GM19351 (cell line): ENCODE measurements at regions not wholly inside any gene's neighbourhood (a gene's known extent, or its start where the extent isn't known, plus 50 kb on each side); places are given as distances from the start of the nearest gene placed in this dataset.

Experiments
- ATAC-seq: cut with Tn5 transposase; IDR thresholded peaks from one replicate; pipeline ENCODE4 v1.9.1; 2021; ENCODE audit warnings: mild to moderate bottlenecking, moderate library complexity; ENCODE audit not compliant: unreplicated experiment

DNA sequence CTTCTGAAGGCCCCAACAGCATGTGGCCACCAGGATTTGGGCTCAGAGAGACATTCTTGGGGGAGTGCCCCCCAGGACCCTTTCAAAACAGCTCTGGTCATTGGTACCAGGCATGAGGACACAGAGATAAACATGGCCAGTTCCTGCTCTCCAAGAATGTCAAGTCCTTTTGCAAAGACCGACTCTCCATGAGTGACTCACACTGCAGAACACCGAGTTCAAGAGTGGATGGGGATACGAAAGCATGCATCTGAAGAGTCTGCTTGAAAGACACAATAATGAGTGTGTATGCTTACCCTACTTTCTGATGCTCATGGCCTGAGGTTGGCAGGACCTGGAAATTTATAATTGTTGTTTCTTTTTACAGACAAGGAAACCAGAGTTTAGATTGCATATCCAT is 450.6 kb downstream of the TSN start:
- ATAC-seq: no peak

DNA sequence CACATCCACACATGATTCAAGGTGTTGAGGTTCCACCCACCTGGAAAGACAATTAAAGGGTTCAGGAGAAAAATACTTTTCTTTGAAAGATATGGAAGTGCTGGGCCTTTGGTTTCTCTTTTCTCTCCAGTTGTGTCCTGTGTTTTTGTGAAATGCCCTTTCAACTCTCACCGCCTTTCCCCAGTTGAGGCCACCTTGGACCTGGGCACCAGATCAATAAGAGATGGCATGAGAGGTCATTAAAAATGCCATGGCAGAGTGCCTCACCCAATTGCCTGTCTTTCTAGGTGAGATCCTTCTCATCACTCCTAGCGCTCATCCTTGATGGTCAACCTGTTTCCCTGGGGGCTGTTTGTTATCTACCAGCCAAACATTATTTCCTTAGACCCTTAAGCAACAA is 453.9 kb downstream of the TSN start:
- no peak for ATAC-seq

DNA sequence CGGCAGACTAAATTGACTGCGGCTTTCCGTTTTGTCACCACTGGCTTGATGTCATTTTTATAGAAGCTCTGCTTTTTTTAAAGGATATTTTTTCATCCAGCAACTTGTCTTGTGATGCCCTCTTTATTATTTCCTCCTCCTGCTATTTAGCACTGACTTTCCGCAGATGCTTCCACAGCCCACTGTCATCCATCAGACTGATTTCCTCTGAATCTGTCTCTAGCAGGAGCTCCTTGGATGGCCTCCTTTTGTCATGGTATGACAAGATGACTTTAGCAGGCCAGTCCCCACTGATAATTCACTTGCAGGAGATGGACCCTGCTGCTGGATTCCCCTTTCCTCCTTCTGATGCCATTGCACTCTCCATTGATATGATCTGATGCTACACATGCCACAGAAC is 454.6 kb downstream of the TSN start:
- no peak for ATAC-seq

DNA sequence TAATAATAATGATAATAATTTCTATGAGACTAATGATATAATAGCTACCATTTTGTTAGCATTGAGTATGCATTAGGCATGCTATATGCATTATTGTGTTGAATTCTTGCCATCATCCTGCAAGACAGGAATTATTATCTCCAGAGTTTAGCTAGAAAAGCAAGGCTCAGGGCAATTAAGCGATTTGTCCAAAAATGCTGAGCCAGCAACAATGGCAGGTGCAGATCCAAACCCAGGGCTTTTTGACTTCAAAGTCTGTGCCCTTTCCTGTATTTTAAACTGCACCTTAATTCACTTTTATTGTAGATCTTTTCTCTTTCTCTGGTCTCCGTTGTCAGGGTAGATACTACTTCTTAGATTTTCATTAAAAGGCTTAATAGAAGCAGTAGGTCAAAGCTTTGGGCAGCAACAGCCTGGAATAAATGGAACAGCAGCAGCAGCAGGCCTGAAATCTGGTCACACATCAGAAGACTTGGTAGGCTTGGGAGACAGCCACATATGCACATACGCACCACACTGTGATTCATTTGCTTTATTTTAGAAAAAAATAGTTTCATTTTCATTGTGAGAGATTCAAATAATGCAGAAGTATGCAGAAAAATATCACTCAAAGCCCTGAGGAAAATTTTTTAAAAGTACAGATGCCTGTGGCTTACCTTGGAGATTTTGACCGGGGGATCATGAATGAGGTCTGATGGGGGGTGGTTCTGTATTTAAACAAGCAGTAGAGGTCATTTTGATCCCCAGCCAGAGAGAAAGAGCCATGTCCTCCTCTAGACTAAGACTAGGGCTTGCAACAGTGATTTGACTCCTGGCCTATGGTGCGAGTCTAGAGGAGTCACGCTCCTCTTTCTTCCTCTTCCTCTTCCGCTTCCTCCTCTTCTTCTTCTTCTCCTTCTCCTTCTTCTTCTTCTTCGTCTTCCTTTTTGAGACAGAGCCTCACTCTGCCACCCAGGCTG is 455.7 kb downstream of the TSN start:
- no peak for ATAC-seq

DNA sequence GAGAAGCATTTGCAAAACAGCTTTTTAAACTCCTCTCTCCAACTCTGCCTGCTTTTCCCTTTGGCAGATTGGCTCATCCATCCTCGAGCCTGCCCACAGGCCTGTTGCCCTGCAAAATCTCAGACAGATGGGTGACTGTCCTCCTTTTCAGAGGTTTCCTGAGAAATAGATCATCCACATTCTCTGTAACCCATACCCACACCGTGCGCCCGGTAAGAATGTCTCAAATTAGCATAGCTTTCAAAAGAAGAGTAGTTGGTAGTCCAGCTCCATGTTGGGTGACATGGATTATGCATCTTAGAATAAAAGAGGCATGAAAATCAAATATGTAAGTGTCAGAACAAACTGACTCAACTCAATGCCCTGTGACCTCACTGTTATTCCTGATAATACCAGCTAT is 457.9 kb downstream of the TSN start:
- no peak for ATAC-seq

DNA sequence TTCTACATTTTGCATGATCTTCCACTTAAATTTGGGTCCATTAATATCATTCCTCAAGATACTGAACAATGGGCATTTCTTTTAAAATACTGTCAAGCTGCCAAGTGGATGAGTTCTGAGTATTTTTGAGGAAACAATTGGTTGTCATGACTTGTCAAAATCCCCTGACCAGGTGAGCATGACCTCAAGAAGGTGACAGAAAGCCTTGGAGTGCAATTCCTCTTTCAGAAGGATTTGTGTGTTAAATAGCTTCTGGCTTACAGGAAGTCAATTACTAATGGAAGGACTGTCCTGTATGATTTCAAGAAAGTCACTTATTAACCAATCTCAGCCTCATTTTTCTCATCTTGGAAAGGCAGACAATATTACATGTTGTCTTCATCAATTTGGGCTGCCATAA is 460.6 kb downstream of the TSN start:
- ATAC-seq: no peak

DNA sequence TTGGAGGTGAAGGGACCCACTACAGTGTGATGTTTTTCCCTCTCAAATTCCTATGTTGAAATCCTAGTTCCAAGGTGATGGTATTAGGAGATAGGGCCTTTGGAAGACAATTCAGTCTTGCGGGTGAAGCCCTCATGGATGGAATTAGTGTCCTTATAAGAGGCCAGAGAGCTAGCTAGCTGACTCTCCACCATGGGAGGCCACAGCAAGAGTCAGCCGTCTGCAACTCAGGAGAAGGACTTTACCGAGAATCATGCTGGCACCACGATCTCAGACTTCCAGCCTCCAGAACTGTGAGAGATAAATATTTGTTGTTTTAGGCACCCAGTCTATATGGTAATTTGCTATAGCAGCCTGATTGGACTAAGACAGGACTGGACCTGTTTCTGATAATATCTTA is 461.4 kb downstream of the TSN start:
- ATAC-seq: no peak

DNA sequence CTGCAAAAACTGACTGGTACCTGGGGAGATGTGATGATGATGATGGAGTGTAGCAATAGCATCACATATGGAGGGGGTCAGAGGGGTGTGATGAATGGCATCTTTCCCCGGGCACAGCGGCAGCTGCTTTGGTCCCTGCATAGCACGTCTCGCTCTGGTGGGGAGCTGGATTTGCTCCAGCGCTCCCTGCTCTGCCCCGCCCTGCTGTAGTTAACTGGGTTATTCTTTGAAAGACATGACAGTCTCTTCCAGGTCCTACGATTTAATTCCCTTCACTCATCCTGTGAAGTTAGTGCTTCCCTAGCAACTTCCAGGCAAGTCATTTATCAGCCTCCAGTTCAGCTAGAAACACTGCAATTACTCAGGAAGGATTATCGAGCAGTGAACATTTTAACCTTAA is 463.1 kb downstream of the TSN start:
- no peak for ATAC-seq

DNA sequence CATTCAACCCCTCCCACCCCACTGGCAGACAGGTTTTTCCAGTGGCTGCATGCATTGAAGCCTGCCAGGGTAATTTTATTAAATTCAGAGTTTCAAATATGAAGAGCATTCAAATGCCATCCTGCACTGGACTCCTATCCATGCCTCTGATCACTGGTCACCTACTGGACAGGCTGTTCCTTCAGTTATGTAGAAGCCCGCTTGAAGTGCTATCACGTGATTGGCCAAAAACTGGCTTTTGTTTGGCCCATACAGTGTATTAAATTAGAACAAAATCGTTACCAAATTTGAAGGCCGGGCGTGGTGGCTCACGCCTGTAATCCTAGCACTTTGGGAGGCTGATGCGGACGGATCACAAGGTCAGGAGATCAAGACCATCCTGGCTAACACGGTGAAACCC is 464.1 kb downstream of the TSN start:
- ATAC-seq: no peak

DNA sequence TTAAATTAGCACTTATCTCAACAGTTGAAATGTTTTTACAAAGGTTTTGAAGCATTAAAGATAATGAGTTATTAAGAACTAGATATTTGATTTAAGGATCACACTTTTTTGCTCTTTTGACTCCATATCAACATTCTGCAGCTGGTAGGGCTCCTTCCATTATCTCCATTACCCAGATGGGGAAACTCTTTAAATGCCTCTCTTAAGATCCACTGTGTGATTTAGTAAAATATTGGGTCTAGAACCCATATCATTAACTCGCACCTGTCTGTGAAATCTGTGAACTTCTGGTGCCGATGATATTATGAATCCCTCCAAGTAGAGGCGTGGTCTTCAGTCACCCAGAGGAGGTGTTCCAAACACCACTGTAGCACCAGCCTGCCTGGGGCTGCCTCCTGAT is 466.2 kb downstream of the TSN start:
- ATAC-seq: no peak

DNA sequence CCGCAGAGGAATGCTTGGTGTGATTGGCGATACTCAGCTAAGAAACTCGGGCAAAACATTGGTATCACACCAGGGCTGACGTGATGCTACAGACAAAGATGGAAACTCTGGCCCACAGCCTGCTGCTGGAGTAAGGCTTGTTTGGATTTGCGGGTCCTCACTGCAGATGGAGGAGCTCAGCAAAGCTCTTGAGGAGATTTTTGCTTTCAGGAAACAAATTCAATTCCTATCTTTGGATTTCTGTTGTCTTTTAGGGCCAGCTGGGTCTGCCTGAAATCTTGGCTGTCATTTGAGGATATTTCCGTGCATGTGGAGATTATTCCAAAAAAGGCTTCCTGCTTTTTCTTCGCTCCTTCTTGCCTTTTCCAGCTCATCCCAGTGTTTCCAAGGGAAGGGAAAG is 475.8 kb downstream of the TSN start:
- ATAC-seq: no peak

DNA sequence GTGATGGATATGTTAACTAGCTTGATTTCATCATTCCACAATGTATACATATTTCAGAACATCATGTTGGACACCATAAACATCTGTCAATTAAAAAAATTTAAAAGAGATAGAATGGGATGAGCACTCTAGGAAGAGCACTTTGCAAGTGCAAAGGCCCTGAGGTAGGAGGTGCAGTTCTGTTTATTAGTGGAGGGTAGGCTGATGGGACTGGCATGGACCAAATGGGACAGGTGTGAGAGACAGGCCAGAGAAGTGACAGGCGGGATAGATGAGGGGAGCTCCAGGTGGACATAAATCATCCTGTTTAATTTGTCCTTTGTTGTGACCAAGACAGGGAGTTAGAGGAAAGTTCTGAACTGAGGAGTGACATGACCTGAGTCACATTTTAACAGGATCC is 477.9 kb downstream of the TSN start:
- ATAC-seq: no peak

DNA sequence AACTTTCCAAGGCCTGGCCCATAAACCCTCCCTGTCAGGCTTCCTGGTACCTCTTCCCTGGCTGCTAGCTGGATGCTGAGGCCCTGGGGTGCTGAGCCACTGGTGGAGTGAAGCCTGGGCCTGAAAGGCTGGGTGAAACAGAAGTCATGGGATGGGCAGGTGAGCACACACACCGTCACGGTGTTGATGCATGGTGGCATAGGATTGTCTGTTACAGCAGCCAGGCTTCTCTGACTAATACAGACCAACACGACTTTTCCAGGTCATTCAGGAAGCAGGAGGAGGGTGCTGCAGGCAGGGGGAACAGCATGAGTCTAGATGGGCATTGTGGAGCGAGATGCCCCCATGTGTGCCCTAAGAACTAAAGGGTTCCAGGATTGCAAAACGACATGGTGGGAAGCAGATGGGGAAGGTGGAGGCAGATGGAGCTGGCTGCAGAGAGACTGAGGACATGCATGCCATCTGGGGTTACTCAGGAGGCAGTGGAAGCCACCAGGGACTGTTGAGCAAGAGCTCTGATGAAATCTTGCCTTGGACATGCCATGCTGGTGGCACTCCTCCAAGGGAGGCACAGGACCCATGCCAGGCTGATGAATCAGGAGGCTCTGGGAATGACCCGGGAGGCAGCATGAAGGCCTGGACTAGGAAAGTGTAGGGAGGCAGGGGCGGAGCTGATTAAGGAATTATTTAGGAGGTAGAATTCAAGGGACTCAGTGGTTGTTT is 480.9 kb downstream of the TSN start:
- no peak for ATAC-seq

DNA sequence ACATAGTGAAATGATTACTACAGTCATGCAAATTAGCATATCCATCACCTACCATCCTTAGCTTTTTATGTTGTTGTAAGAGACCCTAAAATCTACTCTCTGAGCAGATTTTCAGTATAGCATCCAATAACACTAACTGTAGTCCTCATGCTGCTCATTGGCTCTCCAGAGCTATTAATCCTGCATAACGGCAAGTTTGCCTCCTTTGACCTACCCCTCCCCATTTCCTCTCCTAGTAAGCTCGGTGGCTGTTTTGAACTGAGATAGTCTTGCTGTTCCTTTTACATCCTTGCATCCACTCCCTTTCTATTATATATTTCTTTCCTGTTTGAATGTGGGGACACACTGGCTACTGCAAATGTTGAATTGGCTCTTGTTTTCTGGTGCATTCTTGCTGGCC is 481.5 kb downstream of the TSN start:
- ATAC-seq: no peak

DNA sequence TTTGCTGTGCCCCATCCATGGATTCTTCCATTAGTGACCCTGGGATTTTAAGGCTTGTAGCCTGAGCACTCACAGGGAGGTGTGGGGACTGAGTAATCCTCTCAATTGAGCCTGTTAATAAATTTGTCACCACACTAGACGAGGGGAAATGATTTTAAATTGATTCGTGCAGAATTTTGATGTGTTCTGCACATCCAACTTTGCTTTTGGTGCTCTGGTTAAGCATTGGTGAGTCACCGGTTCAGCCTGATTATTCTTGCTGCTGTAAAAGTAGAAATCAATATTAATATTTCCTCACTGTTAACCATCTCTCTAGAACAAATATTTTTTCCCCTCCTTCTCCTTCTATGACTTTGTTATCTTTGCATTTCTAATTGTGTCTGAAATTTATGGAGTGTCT is 482.0 kb downstream of the TSN start:
- no peak for ATAC-seq

DNA sequence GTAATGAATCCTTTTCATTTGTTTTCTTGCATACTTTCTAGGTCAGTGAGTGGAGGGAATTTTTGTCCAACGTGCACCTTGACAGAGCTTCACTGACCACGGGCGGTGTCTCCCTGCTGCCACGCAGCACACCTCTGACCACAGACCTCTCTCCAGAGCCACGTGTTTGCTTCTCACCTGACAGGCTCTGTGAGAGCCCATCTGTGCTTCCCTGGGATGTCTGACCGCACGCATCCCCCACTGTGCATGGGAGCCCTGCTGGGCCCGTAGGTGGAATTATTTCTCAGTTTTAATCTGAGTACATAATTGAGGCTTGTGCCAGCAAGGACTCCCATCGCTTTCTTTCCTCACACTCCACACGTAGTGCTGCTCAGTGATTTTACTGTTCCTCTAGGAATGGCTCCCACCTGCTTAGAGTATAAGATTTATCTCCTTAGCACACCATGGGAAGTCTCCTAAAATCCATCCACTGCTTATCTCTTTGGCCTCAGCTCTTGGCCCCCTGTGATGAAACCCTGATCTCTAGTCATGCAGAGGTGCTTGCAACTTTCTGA is 482.6 kb downstream of the TSN start:
- no peak for ATAC-seq

DNA sequence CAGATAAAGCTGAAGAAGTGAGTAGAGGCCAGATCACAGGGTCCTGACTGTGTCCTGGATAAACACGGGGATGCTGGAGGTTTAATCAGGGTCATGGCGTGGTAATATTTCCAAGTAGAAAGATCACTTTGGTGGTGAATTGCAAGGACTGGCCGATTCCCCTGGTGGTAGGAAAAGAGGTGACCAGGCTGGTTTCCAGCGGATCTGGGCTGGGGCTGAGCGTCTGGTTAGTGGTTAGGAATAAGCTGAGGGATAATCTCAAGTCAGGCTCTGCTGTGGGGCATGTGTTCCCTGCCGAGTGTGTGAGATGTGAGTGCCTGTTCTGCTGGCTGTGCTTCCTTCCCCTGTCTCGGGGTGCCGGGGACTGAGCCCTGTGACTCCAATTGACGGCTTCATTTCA is 484.0 kb downstream of the TSN start:
- no peak for ATAC-seq

DNA sequence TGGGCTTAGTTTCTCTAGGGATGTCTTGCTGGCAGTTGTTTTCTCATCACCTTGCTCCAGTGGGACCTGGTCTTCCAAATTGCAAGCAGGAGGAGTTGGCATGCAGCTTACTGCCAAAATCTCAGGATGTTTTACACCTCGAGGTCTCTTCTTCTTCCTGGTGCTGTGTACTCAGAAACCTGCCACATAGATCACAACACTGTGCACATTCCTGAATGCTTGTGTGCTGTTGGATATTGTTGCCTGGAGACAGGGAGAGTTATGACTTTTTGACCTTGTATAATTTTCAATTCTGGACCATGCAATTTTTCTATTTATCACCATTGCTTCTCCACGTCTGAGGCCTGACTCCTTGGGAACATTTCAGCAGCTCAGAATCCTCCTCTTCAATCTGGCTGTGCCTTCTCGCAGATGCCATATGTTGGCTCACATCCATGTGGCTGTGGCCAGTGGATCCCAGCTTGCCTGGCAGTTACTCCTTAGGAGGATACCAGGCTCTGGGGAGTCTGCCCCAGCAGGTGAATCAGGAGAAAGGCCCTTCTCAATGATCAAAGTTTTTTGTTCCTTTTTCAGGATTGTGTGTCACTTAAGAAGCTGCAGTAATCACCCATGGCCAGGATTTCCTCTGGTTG is 489.3 kb downstream of the TSN start:
- no peak for ATAC-seq

DNA sequence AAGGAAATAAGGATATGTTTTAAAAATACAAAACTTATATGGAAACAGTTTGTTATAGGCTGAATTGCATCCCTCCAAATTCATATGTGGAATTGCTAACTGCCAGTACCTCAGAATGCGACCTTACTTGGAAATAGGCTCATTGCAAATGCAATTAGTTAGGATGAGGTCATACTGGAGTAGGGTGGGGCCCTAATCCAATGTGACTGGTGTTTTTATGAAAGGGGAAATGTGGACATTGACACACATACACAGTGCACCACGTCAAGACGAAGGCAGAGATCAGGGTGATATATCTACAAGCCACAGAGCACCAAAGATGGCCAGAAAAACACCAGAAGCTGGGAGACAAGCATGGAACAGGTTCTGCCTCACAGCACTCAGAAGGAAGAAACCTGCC is 494.2 kb downstream of the TSN start:
- no peak for ATAC-seq

DNA sequence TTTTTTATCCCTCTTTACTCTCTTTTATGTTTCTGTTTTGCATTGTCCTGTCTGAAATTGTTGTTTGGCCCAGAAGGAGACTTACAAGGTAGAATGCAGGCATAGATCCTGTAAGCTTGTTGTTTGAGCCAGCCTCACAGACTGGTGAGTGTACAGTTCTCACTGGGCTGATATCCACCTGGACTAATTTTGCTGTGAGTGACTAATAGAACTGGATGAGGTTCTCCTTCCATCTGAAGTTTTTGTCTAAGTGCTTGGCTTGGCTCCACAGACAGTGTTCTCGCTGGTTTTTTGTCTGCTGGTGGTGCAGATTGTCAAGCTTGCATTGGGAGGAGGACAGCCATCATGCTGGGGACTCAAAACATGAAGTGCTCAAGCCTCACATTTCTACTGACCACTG is 495.7 kb downstream of the TSN start:
- no peak for ATAC-seq

DNA sequence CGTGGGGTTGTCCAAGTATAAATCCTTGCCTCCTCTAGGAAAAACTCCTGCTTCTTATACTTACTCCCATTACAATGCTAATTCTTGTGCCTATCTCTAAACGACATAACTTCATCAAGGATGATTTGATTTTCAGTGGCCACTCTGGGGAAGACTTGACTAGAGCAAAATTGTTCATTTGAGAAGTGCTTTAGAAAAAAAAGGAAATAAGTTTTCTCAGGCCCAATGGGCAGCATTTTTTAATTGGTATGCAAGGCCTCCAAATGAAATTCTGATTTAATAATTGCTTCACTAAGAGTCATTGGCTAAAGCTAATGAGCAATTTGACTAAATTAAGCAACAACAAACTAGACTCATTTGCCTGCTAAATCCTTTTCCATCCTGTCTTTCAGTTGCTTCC is 496.1 kb downstream of the TSN start:
- no peak for ATAC-seq

DNA sequence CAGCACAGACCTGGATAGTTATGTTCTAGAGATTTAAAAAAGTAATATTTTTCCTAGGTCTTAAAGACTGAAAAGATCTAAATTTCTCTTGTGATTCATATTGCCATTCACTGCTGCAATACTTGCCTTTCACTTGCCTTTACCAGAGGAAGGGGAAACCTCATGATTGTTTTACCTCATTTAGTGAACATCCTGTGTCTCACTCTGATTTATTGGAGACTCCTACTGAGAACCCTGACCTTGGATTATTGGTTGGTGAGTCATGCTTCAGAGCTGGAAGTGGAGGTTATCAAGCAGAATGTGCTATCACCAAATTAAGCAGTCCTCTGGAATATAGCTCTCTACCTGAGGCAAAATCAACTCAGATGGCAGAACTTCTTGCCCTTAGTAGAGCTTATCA is 500.5 kb downstream of the TSN start:
- ATAC-seq: no peak
